Panc1 (cell line): ENCODE measurements at regions not wholly inside any gene's neighbourhood (a gene's known extent, or its start where the extent isn't known, plus 50 kb on each side); places are given as distances from the start of the nearest gene placed in this dataset.

ENCODE experiments used
- CTCF ChIP-seq: fragments of 450-650 bp; IDR thresholded peaks from 2 replicates; pipeline ENCODE4 v1.5.1; 2017; ENCODE audit warnings: mild to moderate bottlenecking
- POLR2AphosphoS5 ChIP-seq: IDR thresholded peaks from 2 replicates; pipeline ENCODE4 v1.6.1; 2012; ENCODE audit warnings: mild to moderate bottlenecking, low read depth, low read length, moderate library complexity
- SIN3A ChIP-seq: IDR thresholded peaks from 2 replicates; pipeline ENCODE4 v1.6.1; 2012; ENCODE audit warnings: low read depth, mild to moderate bottlenecking, low read length, moderate library complexity, borderline replicate concordance; ENCODE audit not compliant: insufficient read depth

DNA sequence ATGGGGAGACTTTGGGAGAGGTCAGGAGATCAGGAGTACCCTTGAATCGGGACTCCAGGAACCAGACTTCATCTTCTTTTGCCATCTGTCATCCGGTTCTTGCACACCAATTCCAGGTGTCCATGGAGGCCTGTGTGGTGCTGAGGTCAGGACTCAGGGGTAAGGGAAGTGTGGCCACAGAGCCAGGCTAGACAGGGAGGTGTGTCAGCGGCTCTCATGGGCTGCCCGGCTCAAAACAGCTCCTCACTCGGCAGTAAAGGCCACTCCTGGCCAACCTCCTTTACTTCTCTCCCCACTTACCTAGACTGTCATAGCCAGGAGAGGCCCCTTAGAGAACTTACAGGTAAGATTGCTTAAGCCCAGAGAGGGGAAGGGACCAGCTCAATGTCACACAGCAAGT, 75.7 kb upstream of the NECTIN1 start:
- TF ChIP-seq CTCF (no peak), POLR2AphosphoS5 (no peak), SIN3A (no peak)
